Activated T-cell treated with anti-CD3 and anti-CD28 coated beads, Interleukin-2, amount 50 U/mL, for 72 hours (primary cell): ENCODE measurements at regions not wholly inside any gene's neighbourhood (a gene's known extent, or its start where the extent isn't known, plus 50 kb on each side); places are given as distances from the start of the nearest gene placed in this dataset.
A peak's percentile ranks its signal among the peaks of the same experiment; 100 is the strongest.
"Not testable (repeated sequence)": the region's sequence is repeated elsewhere in the genome, so short reads cannot be mapped to it uniquely, and the experiment has no call there.

Experiments
- ATAC-seq, 2 donors: fragments of 150-1000 bp; cut with Tn5 transposase; replicated peaks in 1 of 2; 2 replicates each; pipeline ENCODE4 v1.10.0; 2021; ENCODE audit warnings: moderate library complexity in 2 of 2, mild to moderate bottlenecking in 1 of 2
- DNase-seq, 2 donors: peaks; one replicate each; pipeline ENCODE4 v3.0.0; 2021 to 2022; ENCODE audit warnings: mixed read lengths in 1 of 2
- H3K27ac Mint-ChIP-seq: one replicate; pipeline ENCODE4 v1.8.0; 2022; ENCODE audit warnings: mild to moderate bottlenecking, moderate library complexity, mixed read lengths
- H3K27me3 Mint-ChIP-seq: one replicate; pipeline ENCODE4 v1.8.0; 2022; ENCODE audit warnings: low read depth, mixed read lengths
- H3K36me3 Mint-ChIP-seq, 2 donors: one replicate each; pipeline ENCODE4 v1.8.0; 2022; ENCODE audit warnings: mixed read lengths in 2 of 2, mild to moderate bottlenecking in 1 of 2; ENCODE audit not compliant: insufficient read depth in 2 of 2
- H3K4me1 Mint-ChIP-seq: one replicate; pipeline ENCODE4 v1.8.0; 2022; ENCODE audit warnings: low read depth, mixed read lengths
- H3K4me3 Mint-ChIP-seq, 2 donors: one replicate each; pipeline ENCODE4 v1.8.0; 2022; ENCODE audit warnings: mild to moderate bottlenecking in 2 of 2, mixed read lengths in 2 of 2, moderate library complexity in 2 of 2
- H3K9me3 Mint-ChIP-seq, 2 donors: one replicate each; pipeline ENCODE4 v1.8.0; 2022; ENCODE audit warnings: mixed read lengths in 2 of 2

- Mint-ChIP-seq H3K9me3 (no peaks in the 10 kb centered on the region), H3K4me1 (no peaks in the 10 kb centered on the region), H3K27me3 (peaks cover 38% of the 10 kb centered on the region), H3K36me3 (no peaks in the 10 kb centered on the region), H3K4me3 (no peak overlapping the region), H3K27ac (no peak overlapping the region)
- DNase-seq (no peak), ATAC-seq (no peak)
These were observed 77.9 kb upstream of the PIP5K1B start for GRCh38 chr9:68627104-68627503.

- Mint-ChIP-seq H3K4me3 (no peak overlapping the region), H3K4me1 (no peaks in the 10 kb centered on the region), H3K9me3 (no peaks in the 10 kb centered on the region), H3K36me3 (no peaks in the 10 kb centered on the region), H3K27me3 (peaks cover 38% of the 10 kb centered on the region), H3K27ac (no peak overlapping the region)
- DNase-seq (no peak), ATAC-seq (no peak)
These were observed 77.4 kb upstream of the PIP5K1B start for GRCh38 chr9:68627594-68627993.

GRCh38 chr9:68629042-68629441, 76.0 kb upstream of the PIP5K1B start:
- ATAC-seq, result no peak
- no peaks in the 10 kb centered on the region for H3K4me1 Mint-ChIP-seq
- no peaks in the 10 kb centered on the region for H3K9me3 Mint-ChIP-seq
- no peaks in the 10 kb centered on the region for H3K36me3 Mint-ChIP-seq
- no peak overlapping the region for H3K4me3 Mint-ChIP-seq
- no peak for DNase-seq
- H3K27ac Mint-ChIP-seq, result no peak overlapping the region
- peaks cover 30% of the 10 kb centered on the region for H3K27me3 Mint-ChIP-seq

GRCh38 chr9:68631811-68632210, 73.2 kb upstream of the PIP5K1B start:
- no peak for ATAC-seq
- Mint-ChIP-seq H3K36me3 (no peaks in the 10 kb centered on the region), H3K27me3 (peaks cover 38% of the 10 kb centered on the region), H3K9me3 (no peaks in the 10 kb centered on the region), H3K4me1 (no peaks in the 10 kb centered on the region), H3K27ac (no peak overlapping the region), H3K4me3 (no peak overlapping the region)
- DNase-seq, result no peak

- no peak for DNase-seq
- Mint-ChIP-seq H3K4me3 (no peak overlapping the region), H3K27me3 (peaks cover 31% of the 10 kb centered on the region), H3K36me3 (no peaks in the 10 kb centered on the region), H3K9me3 (no peaks in the 10 kb centered on the region), H3K27ac (no peak overlapping the region), H3K4me1 (peaks cover 11% of the 10 kb centered on the region)
- ATAC-seq, result no peak
These were observed 68.0 kb upstream of the PIP5K1B start for GRCh38 chr9:68637020-68637419.

GRCh38 chr9:68639261-68639660, 65.8 kb upstream of the PIP5K1B start:
- not testable (repeated sequence) for H3K4me3 Mint-ChIP-seq, ATAC-seq, H3K9me3 Mint-ChIP-seq, H3K36me3 Mint-ChIP-seq, DNase-seq, H3K27ac Mint-ChIP-seq
- Mint-ChIP-seq H3K4me1 (peaks cover 11% of the 10 kb centered on the region), H3K27me3 (peaks cover 31% of the 10 kb centered on the region)

GRCh38 chr9:68640421-68641089, 64.5 kb upstream of the PIP5K1B start:
- DNase-seq, result no peak
- peak in 1 of 2 donors; percentile 54 for ATAC-seq
- H3K9me3 Mint-ChIP-seq, result no peaks in the 10 kb centered on the region
- H3K4me1 Mint-ChIP-seq, result peaks cover 11% of the 10 kb centered on the region
- H3K36me3 Mint-ChIP-seq, result no peaks in the 10 kb centered on the region
- H3K4me3 Mint-ChIP-seq, result no peak overlapping the region
- H3K27ac Mint-ChIP-seq, result no peak overlapping the region
- H3K27me3 Mint-ChIP-seq, result peaks cover 31% of the 10 kb centered on the region

GRCh38 chr9:68643901-68644809, 60.9 kb upstream of the PIP5K1B start:
- peak in 1 of 2 donors; percentile 31 for ATAC-seq
- no peak for DNase-seq
- no peak overlapping the region for H3K4me3 Mint-ChIP-seq
- H3K27me3 Mint-ChIP-seq, result peaks cover 8% of the 10 kb centered on the region
- peaks cover 0 to 2% of the 10 kb centered on the region in 2 donors for H3K36me3 Mint-ChIP-seq
- H3K4me1 Mint-ChIP-seq, result peaks cover 11% of the 10 kb centered on the region
- peaks cover 0 to 2% of the 10 kb centered on the region in 2 donors for H3K9me3 Mint-ChIP-seq
- no peak overlapping the region for H3K27ac Mint-ChIP-seq

- peaks cover 0 to 2% of the 10 kb centered on the region in 2 donors for H3K9me3 Mint-ChIP-seq
- peaks cover 10% of the 10 kb centered on the region for H3K4me1 Mint-ChIP-seq
- no peak for ATAC-seq
- H3K27ac Mint-ChIP-seq, result no peak overlapping the region
- peaks cover 0 to 2% of the 10 kb centered on the region in 2 donors for H3K36me3 Mint-ChIP-seq
- H3K27me3 Mint-ChIP-seq, result peaks cover 2% of the 10 kb centered on the region
- no peak for DNase-seq
- H3K4me3 Mint-ChIP-seq, result no peak overlapping the region
These were observed 60.2 kb upstream of the PIP5K1B start for GRCh38 chr9:68644831-68645230.

GRCh38 chr9:68648164-68648563, 56.9 kb upstream of the PIP5K1B start:
- Mint-ChIP-seq H3K27me3 (no peaks in the 10 kb centered on the region), H3K9me3 (peaks cover 0 to 2% of the 10 kb centered on the region in 2 donors), H3K36me3 (peaks cover 0 to 2% of the 10 kb centered on the region in 2 donors), H3K4me3 (no peak overlapping the region), H3K27ac (no peak overlapping the region), H3K4me1 (peaks cover 26% of the 10 kb centered on the region)
- no peak for ATAC-seq
- DNase-seq, result no peak

- ATAC-seq (peak; percentile 16 to 26), DNase-seq (peak in 1 of 2 donors; percentile 2)
- peaks cover 2 to 3% of the 10 kb centered on the region in 2 donors for H3K36me3 Mint-ChIP-seq
- peaks cover 34% of the 10 kb centered on the region for H3K4me1 Mint-ChIP-seq
- peaks cover 1% of the 10 kb centered on the region for H3K27me3 Mint-ChIP-seq
- H3K4me3 Mint-ChIP-seq, result no peak overlapping the region
- no peak overlapping the region for H3K27ac Mint-ChIP-seq
- H3K9me3 Mint-ChIP-seq, result peaks cover 0 to 2% of the 10 kb centered on the region in 2 donors
These were observed 56.1 kb upstream of the PIP5K1B start for GRCh38 chr9:68648971-68649370.

- Mint-ChIP-seq H3K9me3 (no peaks in the 10 kb centered on the region), H3K27ac (peak overlapping the region; percentile 93), H3K4me1 (peaks cover 40% of the 10 kb centered on the region), H3K27me3 (peaks cover 16% of the 10 kb centered on the region), H3K4me3 (peak overlapping the region; percentile 30 to 63), H3K36me3 (peaks cover 0 to 3% of the 10 kb centered on the region in 2 donors)
- ATAC-seq, result peak; percentile 66 to 74
- DNase-seq, result peak in 1 of 2 donors; percentile 17
These were observed 53.7 kb upstream of the PIP5K1B start for GRCh38 chr9:68651280-68651893.

- peak overlapping the region; percentile 93 for H3K27ac Mint-ChIP-seq
- peak overlapping the region; percentile 63 to 73 for H3K4me3 Mint-ChIP-seq
- peak; percentile 82 to 87 for ATAC-seq
- peaks cover 0 to 3% of the 10 kb centered on the region in 2 donors for H3K36me3 Mint-ChIP-seq
- peaks cover 31% of the 10 kb centered on the region for H3K27me3 Mint-ChIP-seq
- H3K9me3 Mint-ChIP-seq, result peaks cover 0 to 1% of the 10 kb centered on the region in 2 donors
- peak; percentile 52 to 65 for DNase-seq
- peaks cover 40% of the 10 kb centered on the region for H3K4me1 Mint-ChIP-seq
These were observed 51.9 kb upstream of the PIP5K1B start for GRCh38 chr9:68653141-68653595.
